HFF-Myc (cell line): ENCODE measurements at regions not wholly inside any gene's neighbourhood (a gene's known extent, or its start where the extent isn't known, plus 50 kb on each side); places are given as distances from the start of the nearest gene placed in this dataset.

Source experiments
- DNase-seq: peaks from one replicate; pipeline ENCODE4 v3.0.0-alpha.2; 2011; ENCODE audit warnings: low read depth; ENCODE audit errors: extremely low read depth
- H3K4me3 ChIP-seq: replicated peaks from 2 replicates; pipeline ENCODE4 v1.5.1; 2011; ENCODE audit warnings: low read depth, mild to moderate bottlenecking, control low read depth, low read length
- CTCF ChIP-seq: IDR thresholded peaks from 2 replicates; pipeline ENCODE4 v1.5.1; 2012; ENCODE audit warnings: mild to moderate bottlenecking, low read depth, low read length, control low read depth; ENCODE audit errors: missing control alignments

GRCh38 chr13:47639738-47640447 lies 361.2 kb downstream of the SUCLA2 start:
- H3K4me3 ChIP-seq: no peak overlapping the region
- DNase-seq: no peak
- TF ChIP-seq CTCF: no peak

GRCh38 chr13:47638627-47639026 lies 362.4 kb downstream of the SUCLA2 start:
- DNase-seq: no peak
- no peak for TF ChIP-seq CTCF
- no peak overlapping the region for H3K4me3 ChIP-seq

- no peak for DNase-seq
Observed at GRCh38 chr13:47632311-47632710, 368.8 kb downstream of the SUCLA2 start.

GRCh38 chr13:47628666-47629065 lies 372.4 kb downstream of the SUCLA2 start:
- no peak for TF ChIP-seq CTCF
- DNase-seq: no peak
- H3K4me3 ChIP-seq: no peak overlapping the region

More at GRCh38 chr13:47632311-47632710, 368.8 kb downstream of the SUCLA2 start:
- TF ChIP-seq CTCF: no peak
- H3K4me3 ChIP-seq: no peak overlapping the region

- no peak for TF ChIP-seq CTCF
- no peak for DNase-seq
- no peak overlapping the region for H3K4me3 ChIP-seq
Observed at GRCh38 chr13:47623862-47624261, 377.2 kb downstream of the SUCLA2 start.

GRCh38 chr13:47621931-47622330 lies 379.1 kb downstream of the SUCLA2 start:
- TF ChIP-seq CTCF: no peak
- no peak overlapping the region for H3K4me3 ChIP-seq
- no peak for DNase-seq
